ENCODE measurements at regions not wholly inside any gene's neighbourhood (a gene's known extent, or its start where the extent isn't known, plus 50 kb on each side); places are given as distances from the start of the nearest gene placed in this dataset.

DNA sequence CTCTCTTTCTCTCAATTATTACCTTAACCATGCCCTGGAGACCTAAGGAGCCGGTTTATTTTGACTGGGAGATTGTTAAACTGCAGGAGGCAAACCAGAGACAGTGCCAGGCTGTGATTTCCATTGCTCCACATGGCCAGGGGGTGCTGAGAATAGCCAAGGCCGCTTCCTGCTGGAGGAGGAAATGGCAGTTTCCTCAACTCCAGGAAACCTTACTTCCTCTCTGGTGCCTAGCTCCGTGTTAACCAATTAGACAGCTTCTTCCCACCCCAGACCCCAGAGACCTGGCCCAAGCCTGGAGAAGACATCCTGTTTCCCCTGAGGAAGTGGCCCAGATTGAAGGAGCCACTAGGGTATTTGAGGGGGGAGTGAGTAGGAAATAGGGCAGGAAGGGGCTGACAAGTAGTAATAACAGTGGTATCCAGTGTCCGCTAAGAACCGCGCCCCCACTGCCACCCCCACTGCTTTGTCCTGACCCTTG lies 161.2 kb downstream of the PLPP3 start:
- DNase-seq (ENCODE audit: low read depth in 1 of 2, low spot score in 1 of 2): no peak

GRCh38 chr1:56417646-56418045 lies 161.7 kb downstream of the PLPP3 start:
- DNase-seq (ENCODE audit: low read depth in 1 of 2, low spot score in 1 of 2): no peak

DNA sequence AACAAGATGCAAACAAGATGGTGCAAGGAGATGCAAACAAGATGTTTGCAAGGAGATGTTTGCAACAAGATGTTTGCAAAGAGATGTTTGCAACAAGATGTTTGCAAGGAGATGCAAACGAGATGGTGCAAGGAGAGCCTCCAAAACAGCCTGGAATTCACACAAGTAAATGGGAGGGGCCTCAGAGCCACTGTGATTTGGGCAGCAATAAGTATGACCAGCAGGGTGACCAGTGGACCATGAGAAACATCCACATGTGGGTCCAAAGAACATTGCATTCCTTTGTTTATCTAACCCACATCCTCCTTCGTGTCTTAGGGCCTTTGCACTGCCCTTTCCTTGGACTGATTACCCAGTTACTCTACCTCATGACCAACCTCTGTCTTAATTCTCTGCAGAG lies 162.9 kb downstream of the PLPP3 start:
- DNase-seq (ENCODE audit: low read depth in 1 of 2, low spot score in 1 of 2): no peak

DNA sequence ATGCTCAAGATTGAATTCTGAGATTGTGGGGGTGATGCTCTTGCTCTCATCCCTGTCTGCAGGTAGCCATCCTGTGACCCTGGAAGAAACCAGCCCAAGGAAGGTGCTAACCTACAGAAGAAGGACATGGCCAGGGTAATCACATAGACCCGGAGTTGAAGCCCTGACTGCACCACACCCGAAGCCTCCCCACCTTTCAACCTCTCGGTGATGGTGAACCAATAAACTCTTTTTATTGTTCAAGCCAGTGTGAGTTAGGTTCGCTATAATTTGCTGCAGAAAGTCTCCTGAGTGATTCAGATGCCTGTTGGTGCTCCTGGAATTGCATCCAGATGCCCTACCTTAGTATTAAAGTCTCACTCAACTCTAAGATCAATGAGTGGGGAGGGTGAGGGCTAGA lies 163.6 kb downstream of the PLPP3 start:
- DNase-seq (ENCODE audit: low read depth in 1 of 2, low spot score in 1 of 2): no peak

DNA sequence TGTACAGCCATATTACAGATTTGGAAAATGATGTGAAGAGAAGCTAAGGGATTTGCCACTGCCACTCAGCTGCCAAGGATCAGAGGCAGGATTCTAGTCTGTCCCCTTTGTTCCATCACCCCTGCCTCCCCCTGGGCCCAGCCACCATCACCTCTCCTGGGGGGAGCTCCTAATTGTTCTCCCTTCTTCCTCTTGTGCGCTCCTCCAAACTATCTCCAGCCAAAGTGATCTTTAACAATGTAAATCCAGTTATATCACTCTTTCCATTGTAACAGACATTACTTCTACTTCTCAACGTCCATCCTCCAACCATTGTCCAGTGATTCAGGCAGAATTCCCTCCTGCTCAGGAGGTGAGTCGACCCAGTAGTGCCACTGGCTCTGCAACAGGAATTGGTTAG lies 164.1 kb downstream of the PLPP3 start:
- no peak for DNase-seq (ENCODE audit: low read depth in 1 of 2, low spot score in 1 of 2)

GRCh38 chr1:56414728-56415224 lies 164.6 kb downstream of the PLPP3 start:
- no peak for DNase-seq (ENCODE audit: low read depth in 1 of 2, low spot score in 1 of 2)

GRCh38 chr1:56413671-56414199 lies 165.6 kb downstream of the PLPP3 start:
- no peak for DNase-seq (ENCODE audit: low read depth in 1 of 2, low spot score in 1 of 2)

- no peak for DNase-seq (ENCODE audit: low read depth in 1 of 2, low spot score in 1 of 2)
Measured at GRCh38 chr1:56411484-56412180, 167.7 kb downstream of the PLPP3 start.

DNA sequence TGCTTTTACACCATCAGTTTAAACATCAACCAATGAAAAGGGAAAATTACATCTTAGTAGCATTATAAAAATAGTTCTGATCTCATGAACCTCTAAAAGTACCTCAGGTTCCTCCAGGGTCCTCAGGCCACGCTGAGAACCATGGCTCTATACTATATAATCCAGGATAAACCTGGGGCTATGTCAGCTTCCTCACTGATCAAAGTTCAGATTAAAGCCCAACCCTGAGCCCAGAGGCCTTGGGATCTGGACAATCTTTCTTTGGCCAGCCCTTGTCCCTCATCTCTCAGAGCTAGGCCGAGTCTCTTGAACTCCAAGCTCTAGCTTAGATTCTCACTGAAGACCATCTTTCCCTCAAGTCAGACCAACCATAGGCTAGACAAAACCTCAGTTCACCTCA lies 168.3 kb downstream of the PLPP3 start:
- no peak for DNase-seq (ENCODE audit: low read depth in 1 of 2, low spot score in 1 of 2)

GRCh38 chr1:56410405-56410804 lies 169.0 kb downstream of the PLPP3 start:
- no peak for DNase-seq (ENCODE audit: low read depth in 1 of 2, low spot score in 1 of 2)

DNA sequence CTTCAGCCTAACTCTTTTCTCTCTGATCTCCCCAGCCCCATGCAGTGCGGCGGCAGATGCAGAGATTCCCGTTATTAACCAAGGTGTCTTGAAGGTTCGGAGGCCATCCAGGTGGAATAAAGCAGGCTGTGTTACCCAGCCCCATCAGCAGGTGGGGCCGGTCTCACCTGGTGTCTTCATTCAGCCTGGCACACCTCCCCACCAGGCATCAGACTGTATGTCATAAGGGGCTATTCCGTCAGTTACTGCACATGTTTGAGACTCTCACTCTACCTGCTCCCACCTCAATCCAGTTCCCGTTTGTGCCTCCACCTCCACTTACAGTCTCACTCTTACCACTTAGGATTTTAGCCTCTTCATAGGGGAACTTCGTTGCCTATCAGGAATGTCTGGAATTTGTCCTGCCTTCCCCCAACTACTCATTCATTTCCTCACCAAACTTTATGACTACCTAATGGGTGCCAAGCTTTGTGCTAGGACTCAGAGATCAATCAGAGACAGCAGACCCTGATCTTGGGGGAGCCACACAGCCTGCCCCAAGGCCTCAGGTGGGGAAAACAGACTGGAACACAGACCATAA lies 170.2 kb downstream of the PLPP3 start:
- DNase-seq (ENCODE audit: low read depth in 1 of 2, low spot score in 1 of 2): no peak

DNA sequence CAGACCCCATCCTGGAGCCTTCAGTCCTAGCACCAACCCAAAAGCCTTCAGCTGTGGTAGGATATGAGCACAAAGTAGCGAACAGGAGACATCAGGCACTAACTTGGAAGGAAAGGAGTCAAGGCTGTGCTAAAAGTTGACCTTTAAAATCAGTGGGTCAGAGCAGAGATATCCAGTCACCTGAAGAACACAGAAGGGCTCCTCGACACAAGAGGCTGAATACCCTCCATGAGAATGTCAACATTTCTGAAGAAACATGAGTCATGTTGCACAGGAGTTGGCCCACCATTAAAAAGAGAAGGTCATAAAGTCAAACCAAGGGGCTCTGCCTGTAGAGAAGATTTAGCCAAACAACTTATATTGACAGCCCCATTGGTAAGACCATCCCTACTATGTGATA lies 172.5 kb downstream of the PLPP3 start:
- no peak for DNase-seq (ENCODE audit: low read depth in 1 of 2, low spot score in 1 of 2)

DNA sequence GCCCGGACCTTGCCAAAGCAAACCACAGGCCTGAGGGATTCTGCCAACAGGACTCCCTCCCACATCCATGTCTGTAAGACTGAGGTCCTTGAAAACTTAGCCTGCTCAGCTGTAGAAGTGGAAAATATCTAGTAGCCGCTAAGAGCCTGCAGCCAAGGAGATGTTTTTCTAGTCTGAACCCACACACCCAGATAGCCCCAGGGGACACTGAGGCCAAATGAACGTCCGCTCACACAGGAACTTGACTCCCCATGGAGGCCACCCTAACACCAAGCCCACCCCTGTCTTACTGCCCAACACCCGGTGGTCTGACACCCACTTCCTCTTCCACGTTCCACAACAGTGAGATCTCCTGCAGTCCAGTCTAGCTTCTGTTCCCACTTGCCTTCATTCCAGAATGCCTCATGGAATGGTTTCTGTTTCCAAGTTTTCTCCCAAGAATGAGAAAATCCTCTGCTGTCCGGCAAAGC lies 174.8 kb downstream of the PLPP3 start:
- no peak for DNase-seq (ENCODE audit: low read depth in 1 of 2, low spot score in 1 of 2)

- no peak for DNase-seq (ENCODE audit: low read depth in 1 of 2, low spot score in 1 of 2)
Measured at GRCh38 chr1:56404066-56404465, 175.3 kb downstream of the PLPP3 start.

DNA sequence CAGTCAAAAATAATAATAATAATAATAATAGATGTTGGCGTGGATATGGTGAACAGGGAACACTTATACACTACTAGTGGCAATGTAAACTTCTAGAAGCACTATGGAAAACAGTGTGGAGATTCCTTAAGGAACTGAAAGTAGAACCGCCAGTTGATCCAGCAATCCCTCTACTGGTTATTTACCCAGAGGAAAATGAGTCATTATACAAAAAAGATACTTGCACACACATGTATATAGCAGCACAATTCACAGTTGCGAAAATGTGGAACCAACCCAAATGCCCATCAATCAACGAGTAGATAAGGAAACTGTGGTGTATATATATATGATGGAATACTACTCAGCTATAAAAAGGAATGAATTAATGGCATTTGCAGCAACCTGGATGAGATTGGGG lies 176.0 kb downstream of the PLPP3 start:
- DNase-seq (ENCODE audit: low read depth in 1 of 2, low spot score in 1 of 2): no peak

DNA sequence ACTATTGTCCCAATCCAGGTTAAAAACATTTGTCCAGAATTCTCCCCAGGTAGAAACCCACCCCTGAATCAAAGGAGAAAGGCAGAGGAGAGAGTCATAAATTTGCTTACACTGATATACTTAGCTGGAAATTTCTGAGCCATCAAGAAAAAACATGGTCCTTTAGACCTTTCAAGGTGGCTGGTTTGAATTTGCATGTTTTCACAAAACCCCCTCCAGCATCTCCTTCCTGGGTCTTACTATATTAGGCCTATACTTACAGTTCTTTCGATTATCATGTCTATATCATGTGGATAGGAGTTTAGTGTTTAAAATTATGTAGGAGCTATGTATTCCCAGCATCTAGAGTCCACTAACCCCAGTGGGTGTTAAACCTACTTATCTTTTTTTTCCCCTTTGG lies 178.2 kb downstream of the PLPP3 start:
- no peak for DNase-seq (ENCODE audit: low read depth in 1 of 2, low spot score in 1 of 2)

DNA sequence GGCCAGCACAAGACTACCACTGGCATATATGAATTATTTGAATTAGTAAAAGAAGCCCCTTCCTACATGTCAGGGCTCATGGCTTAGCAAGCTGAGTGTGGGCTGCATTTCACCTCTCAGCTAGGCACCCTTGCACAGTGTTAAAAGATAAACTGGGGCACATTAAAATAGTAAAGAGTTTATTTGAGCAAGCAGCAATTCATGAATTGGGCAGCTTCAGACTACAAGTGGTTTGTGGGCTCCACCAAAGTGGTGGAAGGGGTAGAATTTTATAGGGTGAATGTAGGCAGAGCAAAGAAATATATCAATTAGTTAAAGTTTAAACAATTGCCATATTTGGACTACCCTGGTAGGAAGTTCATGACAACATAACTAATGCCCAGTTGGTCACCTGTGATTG lies 178.8 kb downstream of the PLPP3 start:
- DNase-seq (ENCODE audit: low read depth in 1 of 2, low spot score in 1 of 2): no peak

GRCh38 chr1:56399795-56400194 lies 179.6 kb downstream of the PLPP3 start:
- DNase-seq (ENCODE audit: low read depth in 1 of 2, low spot score in 1 of 2): no peak

GRCh38 chr1:56399326-56399725 lies 180.0 kb downstream of the PLPP3 start:
- no peak for DNase-seq (ENCODE audit: low read depth in 1 of 2, low spot score in 1 of 2)

DNA sequence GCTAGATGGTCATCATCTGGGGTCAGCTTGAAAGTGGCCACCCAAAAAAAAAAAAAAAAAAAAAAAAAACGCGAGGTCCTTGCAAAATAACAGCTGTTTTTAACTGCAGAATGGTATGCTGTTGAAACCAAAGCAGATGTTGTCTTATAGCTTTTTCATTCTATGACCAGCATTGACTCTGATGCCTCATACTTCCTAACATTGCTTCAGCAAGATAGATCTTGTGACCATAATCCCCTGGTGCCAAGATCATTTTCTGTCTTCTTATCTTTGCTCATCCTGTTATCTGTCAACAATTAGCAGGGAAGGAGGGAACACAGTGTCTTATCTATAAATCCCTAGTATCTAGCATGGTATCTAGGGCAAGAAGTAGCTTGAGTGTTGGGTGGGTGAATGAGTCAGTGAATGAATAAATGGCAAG lies 181.5 kb downstream of the PLPP3 start:
- no peak for DNase-seq (ENCODE audit: low read depth in 1 of 2, low spot score in 1 of 2)

GRCh38 chr1:56397409-56397808 lies 182.0 kb downstream of the PLPP3 start:
- DNase-seq (ENCODE audit: low read depth in 1 of 2, low spot score in 1 of 2): no peak

GRCh38 chr1:56396581-56396980 lies 182.8 kb downstream of the PLPP3 start:
- no peak for DNase-seq (ENCODE audit: low read depth in 1 of 2, low spot score in 1 of 2)
